ENCODE measurements at regions not wholly inside any gene's neighbourhood (a gene's known extent, or its start where the extent isn't known, plus 50 kb on each side); places are given as distances from the start of the nearest gene placed in this dataset.

DNA sequence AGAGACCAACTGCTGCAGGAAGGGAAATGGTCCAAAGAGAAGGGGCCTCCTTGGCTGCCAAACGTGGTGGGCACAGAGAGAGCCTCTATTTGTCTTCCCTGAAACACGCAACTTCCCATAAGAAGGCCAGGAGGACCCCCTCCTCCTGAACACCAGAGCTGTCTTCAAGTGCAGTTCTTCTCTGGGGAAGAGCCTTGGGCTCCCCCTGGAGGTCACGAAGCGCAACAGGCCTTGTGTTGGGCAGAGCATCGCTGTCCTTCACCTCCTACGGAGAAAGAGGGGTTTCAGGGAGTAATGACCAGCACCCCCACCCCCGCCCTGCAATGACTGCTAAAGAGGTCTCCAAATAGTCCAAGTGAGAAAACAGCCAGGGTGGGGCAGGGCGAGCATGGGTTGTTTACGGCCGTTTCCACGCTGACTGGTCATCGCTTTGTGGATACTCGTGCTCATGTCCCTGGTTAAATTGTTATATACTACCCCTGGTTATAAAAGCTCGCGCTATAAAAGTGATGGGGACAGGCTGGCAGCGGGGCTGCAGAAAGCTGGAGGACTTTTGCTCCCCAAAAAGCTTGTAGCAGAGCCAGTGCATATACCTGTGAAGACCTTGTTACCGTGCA lies 397.5 kb upstream of the ATP10A start:
- Histone ChIP-seq H3K27ac (ENCODE audit: low read depth, low read length) (no peak overlapping the region), H3K27me3 (ENCODE audit: insufficient read depth, low read length) (no peaks in the 10 kb centered on the region), H3K9me3 (ENCODE audit: control insufficient read depth in 1 of 2, insufficient read depth in 1 of 2, low read depth in 1 of 2, low read length in 2 of 2) (peaks cover 5 to 44% of the 10 kb centered on the region in 2 experiments; a peak in 2 of 4 replicates), H3K4me1 (ENCODE audit: control insufficient read depth in 1 of 2, insufficient read depth in 2 of 2, low read length in 2 of 2) (no peaks in the 10 kb centered on the region), H3K4me2 (ENCODE audit: low read length) (no peak overlapping the region), H3K4me3 (replicated peaks in 1 of 2; ENCODE audit: low read depth in 1 of 2, low read length in 2 of 2) (no peak overlapping the region), H4K20me1 (ENCODE audit: insufficient read depth) (no peaks in the 10 kb centered on the region), H3K9me2 (ENCODE audit: insufficient read depth) (no peaks in the 10 kb centered on the region), H3K9ac (ENCODE audit: low read length) (no peak overlapping the region), H2AFZ (ENCODE audit: low read depth, low read length, poor library complexity, severe bottlenecking) (no peak overlapping the region), H3K36me3 (ENCODE audit: control insufficient read depth in 1 of 2, insufficient read depth in 2 of 2, low read length in 2 of 2) (no peaks in the 10 kb centered on the region), H3K79me2 (ENCODE audit: insufficient read depth, low read length) (no peaks in the 10 kb centered on the region)
- ATAC-seq (no peak), DNase-seq (ENCODE audit: low read depth, low spot score) (no peak)
- ChIA-PET POLR2A (no interaction called here), CTCF (no interaction called here), RAD21 (ENCODE audit: low non-redundant PET in 1 of 2, low total read pairs in 2 of 2, uncharacterized antibody in 2 of 2, unreplicated experiment in 2 of 2) (no interaction called here)
- BruUV-seq (replicated peaks) = no TSS peak
- TF ChIP-seq, protein P1, sequence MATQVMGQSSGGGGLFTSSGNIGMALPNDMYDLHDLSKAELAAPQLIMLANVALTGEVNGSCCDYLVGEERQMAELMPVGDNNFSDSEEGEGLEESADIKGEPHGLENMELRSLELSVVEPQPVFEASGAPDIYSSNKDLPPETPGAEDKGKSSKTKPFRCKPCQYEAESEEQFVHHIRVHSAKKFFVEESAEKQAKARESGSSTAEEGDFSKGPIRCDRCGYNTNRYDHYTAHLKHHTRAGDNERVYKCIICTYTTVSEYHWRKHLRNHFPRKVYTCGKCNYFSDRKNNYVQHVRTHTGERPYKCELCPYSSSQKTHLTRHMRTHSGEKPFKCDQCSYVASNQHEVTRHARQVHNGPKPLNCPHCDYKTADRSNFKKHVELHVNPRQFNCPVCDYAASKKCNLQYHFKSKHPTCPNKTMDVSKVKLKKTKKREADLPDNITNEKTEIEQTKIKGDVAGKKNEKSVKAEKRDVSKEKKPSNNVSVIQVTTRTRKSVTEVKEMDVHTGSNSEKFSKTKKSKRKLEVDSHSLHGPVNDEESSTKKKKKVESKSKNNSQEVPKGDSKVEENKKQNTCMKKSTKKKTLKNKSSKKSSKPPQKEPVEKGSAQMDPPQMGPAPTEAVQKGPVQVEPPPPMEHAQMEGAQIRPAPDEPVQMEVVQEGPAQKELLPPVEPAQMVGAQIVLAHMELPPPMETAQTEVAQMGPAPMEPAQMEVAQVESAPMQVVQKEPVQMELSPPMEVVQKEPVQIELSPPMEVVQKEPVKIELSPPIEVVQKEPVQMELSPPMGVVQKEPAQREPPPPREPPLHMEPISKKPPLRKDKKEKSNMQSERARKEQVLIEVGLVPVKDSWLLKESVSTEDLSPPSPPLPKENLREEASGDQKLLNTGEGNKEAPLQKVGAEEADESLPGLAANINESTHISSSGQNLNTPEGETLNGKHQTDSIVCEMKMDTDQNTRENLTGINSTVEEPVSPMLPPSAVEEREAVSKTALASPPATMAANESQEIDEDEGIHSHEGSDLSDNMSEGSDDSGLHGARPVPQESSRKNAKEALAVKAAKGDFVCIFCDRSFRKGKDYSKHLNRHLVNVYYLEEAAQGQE (IDR thresholded peaks at IDR 0.05; ENCODE audit: low read depth) = no peak
- TF ChIP-seq JUND (IDR thresholded peaks at IDR 0.05) (no peak), EGR1 (IDR thresholded peaks at IDR 0.05; ENCODE audit: low read depth) (no peak), SRF (IDR thresholded peaks at IDR 0.05; ENCODE audit: low read depth) (no peak), ZFX (IDR thresholded peaks at IDR 0.05) (no peak), CBX3 (IDR thresholded peaks at IDR 0.05; ENCODE audit: low read depth) (no peak), CEBPB (IDR thresholded peaks at IDR 0.05; ENCODE audit: low read depth) (no peak)
- TF ChIP-seq, protein P2, sequence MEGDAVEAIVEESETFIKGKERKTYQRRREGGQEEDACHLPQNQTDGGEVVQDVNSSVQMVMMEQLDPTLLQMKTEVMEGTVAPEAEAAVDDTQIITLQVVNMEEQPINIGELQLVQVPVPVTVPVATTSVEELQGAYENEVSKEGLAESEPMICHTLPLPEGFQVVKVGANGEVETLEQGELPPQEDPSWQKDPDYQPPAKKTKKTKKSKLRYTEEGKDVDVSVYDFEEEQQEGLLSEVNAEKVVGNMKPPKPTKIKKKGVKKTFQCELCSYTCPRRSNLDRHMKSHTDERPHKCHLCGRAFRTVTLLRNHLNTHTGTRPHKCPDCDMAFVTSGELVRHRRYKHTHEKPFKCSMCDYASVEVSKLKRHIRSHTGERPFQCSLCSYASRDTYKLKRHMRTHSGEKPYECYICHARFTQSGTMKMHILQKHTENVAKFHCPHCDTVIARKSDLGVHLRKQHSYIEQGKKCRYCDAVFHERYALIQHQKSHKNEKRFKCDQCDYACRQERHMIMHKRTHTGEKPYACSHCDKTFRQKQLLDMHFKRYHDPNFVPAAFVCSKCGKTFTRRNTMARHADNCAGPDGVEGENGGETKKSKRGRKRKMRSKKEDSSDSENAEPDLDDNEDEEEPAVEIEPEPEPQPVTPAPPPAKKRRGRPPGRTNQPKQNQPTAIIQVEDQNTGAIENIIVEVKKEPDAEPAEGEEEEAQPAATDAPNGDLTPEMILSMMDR (IDR thresholded peaks at IDR 0.05 in 2 of 3, conservative IDR thresholded peaks at IDR 0.05 in 1 of 3; ENCODE audit: borderline replicate concordance in 1 of 3, insufficient read depth in 1 of 3, low read depth in 2 of 3, low read length in 2 of 3) = peak in 2 of 3 experiments; percentile 49 to 57; a peak in 4 of 6 replicates
- TF ChIP-seq, protein P3, sequence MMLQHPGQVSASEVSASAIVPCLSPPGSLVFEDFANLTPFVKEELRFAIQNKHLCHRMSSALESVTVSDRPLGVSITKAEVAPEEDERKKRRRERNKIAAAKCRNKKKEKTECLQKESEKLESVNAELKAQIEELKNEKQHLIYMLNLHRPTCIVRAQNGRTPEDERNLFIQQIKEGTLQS (IDR thresholded peaks at IDR 0.05) = no peak
- intact Hi-C loops (cut with micrococcal nuclease) = no loop called here
